ENCODE measurements at regions not wholly inside any gene's neighbourhood (a gene's known extent, or its start where the extent isn't known, plus 50 kb on each side); places are given as distances from the start of the nearest gene placed in this dataset.
"Not testable (repeated sequence)": the region's sequence is repeated elsewhere in the genome, so short reads cannot be mapped to it uniquely, and the experiment has no call there.

GRCh38 chr12:115370207-115370606 lies 686.2 kb upstream of the TBX3 start:
- Histone ChIP-seq H3K4me1 (ENCODE audit: control insufficient read depth in 5 of 5, insufficient read depth in 5 of 5, low read length in 5 of 5) (peaks cover 0 to under 1% (median 0%) of the 10 kb centered on the region in 5 donors), H3K27ac (ENCODE audit: low read depth in 1 of 2, low read length in 1 of 2) (no peak overlapping the region), H3K4me3 (no peak overlapping the region), H3K27me3 (ENCODE audit: control insufficient read depth in 3 of 3, insufficient read depth in 3 of 3, low read length in 2 of 3) (no peaks in the 10 kb centered on the region), H3K36me3 (ENCODE audit: control insufficient read depth in 4 of 4, insufficient read depth in 4 of 4, low read length in 4 of 4) (no peaks in the 10 kb centered on the region), H3K9ac (ENCODE audit: insufficient read depth in 1 of 2, low read length in 2 of 2) (no peak overlapping the region), H3K9me3 (ENCODE audit: control insufficient read depth in 4 of 4, insufficient read depth in 3 of 4, low read length in 3 of 4) (no peaks in the 10 kb centered on the region)
- ATAC-seq (ENCODE audit: insufficient read depth, low FRiP score) (no peak), DNase-seq (no peak)
- WGBS, 2 donors = 79 to 83% methylated on average over 3 of the region's 3 CpGs
- no peak for TF ChIP-seq CTCF (IDR thresholded peaks at IDR 0.05; ENCODE audit: control extremely low read depth, extremely low read depth)

GRCh38 chr12:115366277-115366676 lies 682.3 kb upstream of the TBX3 start:
- H3K27ac ChIP-seq (ENCODE audit: low read depth in 1 of 2, low read length in 1 of 2); H3K27me3 ChIP-seq (ENCODE audit: control insufficient read depth in 3 of 3, insufficient read depth in 3 of 3, low read length in 2 of 3); H3K36me3 ChIP-seq (ENCODE audit: control insufficient read depth in 4 of 4, insufficient read depth in 4 of 4, low read length in 4 of 4); DNase-seq; H3K9me3 ChIP-seq (ENCODE audit: control insufficient read depth in 4 of 4, insufficient read depth in 3 of 4, low read length in 3 of 4); H3K9ac ChIP-seq (ENCODE audit: insufficient read depth in 1 of 2, low read length in 2 of 2); H3K4me1 ChIP-seq (ENCODE audit: control insufficient read depth in 5 of 5, insufficient read depth in 5 of 5, low read length in 5 of 5); H3K4me3 ChIP-seq; ATAC-seq (ENCODE audit: insufficient read depth, low FRiP score): not testable (repeated sequence)
- 94% methylated on average over 4 of the region's 4 CpGs for WGBS, 2 donors

- not testable (repeated sequence) for H3K4me3 ChIP-seq; H3K4me1 ChIP-seq (ENCODE audit: control insufficient read depth in 5 of 5, insufficient read depth in 5 of 5, low read length in 5 of 5); H3K36me3 ChIP-seq (ENCODE audit: control insufficient read depth in 4 of 4, insufficient read depth in 4 of 4, low read length in 4 of 4); H3K27ac ChIP-seq (ENCODE audit: low read depth in 1 of 2, low read length in 1 of 2); H3K27me3 ChIP-seq (ENCODE audit: control insufficient read depth in 3 of 3, insufficient read depth in 3 of 3, low read length in 2 of 3); DNase-seq; H3K9me3 ChIP-seq (ENCODE audit: control insufficient read depth in 4 of 4, insufficient read depth in 3 of 4, low read length in 3 of 4); H3K9ac ChIP-seq (ENCODE audit: insufficient read depth in 1 of 2, low read length in 2 of 2); ATAC-seq (ENCODE audit: insufficient read depth, low FRiP score)
- WGBS, 2 donors = 85 to 93% methylated on average over 4 of the region's 4 CpGs
Observed at GRCh38 chr12:115365765-115366164, 681.8 kb upstream of the TBX3 start.

- peak in 1 of 3 donors; percentile 53 for DNase-seq
- H3K9me3 ChIP-seq (ENCODE audit: control insufficient read depth in 4 of 4, insufficient read depth in 3 of 4, low read length in 3 of 4) = no peaks in the 10 kb centered on the region
- ATAC-seq (ENCODE audit: insufficient read depth, low FRiP score) = no peak
- 60 to 76% methylated on average over 3 of the region's 3 CpGs for WGBS, 2 donors
- H3K27ac ChIP-seq (ENCODE audit: low read depth in 1 of 2, low read length in 1 of 2) = no peak overlapping the region
- no peak overlapping the region for H3K9ac ChIP-seq (ENCODE audit: insufficient read depth in 1 of 2, low read length in 2 of 2)
- peaks cover 0 to 8% (median 0%) of the 10 kb centered on the region in 5 donors for H3K4me1 ChIP-seq (ENCODE audit: control insufficient read depth in 5 of 5, insufficient read depth in 5 of 5, low read length in 5 of 5)
- no peaks in the 10 kb centered on the region for H3K36me3 ChIP-seq (ENCODE audit: control insufficient read depth in 4 of 4, insufficient read depth in 4 of 4, low read length in 4 of 4)
- no peak overlapping the region for H3K4me3 ChIP-seq
- no peak for TF ChIP-seq CTCF (IDR thresholded peaks at IDR 0.05; ENCODE audit: control extremely low read depth, extremely low read depth)
- H3K27me3 ChIP-seq (ENCODE audit: control insufficient read depth in 3 of 3, insufficient read depth in 3 of 3, low read length in 2 of 3) = no peaks in the 10 kb centered on the region
Observed at GRCh38 chr12:115364921-115365320, 680.9 kb upstream of the TBX3 start.
